ENCODE measurements at regions not wholly inside any gene's neighbourhood (a gene's known extent, or its start where the extent isn't known, plus 50 kb on each side); places are given as distances from the start of the nearest gene placed in this dataset.

- TF ChIP-seq HOXD13 (CRISPR knock-in tag; IDR thresholded peaks at IDR 0.05; ENCODE audit: borderline replicate concordance) = no peak
Observed at GRCh38 chr7:20892776-20893175, 106.1 kb upstream of the SP8 start (continued).

DNA sequence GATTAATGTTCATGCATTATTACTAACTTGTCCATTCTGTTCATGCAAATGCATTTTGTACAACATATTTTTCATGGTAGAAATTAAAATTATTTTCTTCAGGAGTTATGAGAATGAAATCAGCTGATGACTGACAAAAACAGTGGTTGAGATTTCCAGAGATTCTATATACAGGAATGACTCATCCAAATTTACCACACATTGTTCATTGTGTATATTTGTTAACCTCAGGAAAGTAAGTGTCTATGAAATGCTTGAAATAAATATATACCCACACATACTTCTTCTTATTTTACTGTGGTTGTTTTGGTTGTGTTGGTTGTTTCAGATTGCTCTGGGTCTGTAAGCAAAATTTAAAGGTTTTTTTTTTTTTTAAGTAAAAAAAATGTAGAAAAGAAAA is 108.1 kb upstream of the SP8 start:
- Histone ChIP-seq H3K4me3 (ENCODE audit: low read depth, low read length) (no peak overlapping the region), H3K36me3 (ENCODE audit: control insufficient read depth in 2 of 2, insufficient read depth in 1 of 2, low read length in 2 of 2) (no peaks in the 10 kb centered on the region), H3K9me3 (ENCODE audit: control insufficient read depth, insufficient read depth, low read depth, low read length) (no peaks in the 10 kb centered on the region), H3K4me1 (ENCODE audit: control insufficient read depth, insufficient read depth, low read length) (0 out of 2 replicates have a peak, but pooled peaks cover 3% of the 10 kb centered on the region), H3K27ac (ENCODE audit: extremely low read depth, low read depth, low read length) (no peak overlapping the region)
- TF ChIP-seq, protein P1, sequence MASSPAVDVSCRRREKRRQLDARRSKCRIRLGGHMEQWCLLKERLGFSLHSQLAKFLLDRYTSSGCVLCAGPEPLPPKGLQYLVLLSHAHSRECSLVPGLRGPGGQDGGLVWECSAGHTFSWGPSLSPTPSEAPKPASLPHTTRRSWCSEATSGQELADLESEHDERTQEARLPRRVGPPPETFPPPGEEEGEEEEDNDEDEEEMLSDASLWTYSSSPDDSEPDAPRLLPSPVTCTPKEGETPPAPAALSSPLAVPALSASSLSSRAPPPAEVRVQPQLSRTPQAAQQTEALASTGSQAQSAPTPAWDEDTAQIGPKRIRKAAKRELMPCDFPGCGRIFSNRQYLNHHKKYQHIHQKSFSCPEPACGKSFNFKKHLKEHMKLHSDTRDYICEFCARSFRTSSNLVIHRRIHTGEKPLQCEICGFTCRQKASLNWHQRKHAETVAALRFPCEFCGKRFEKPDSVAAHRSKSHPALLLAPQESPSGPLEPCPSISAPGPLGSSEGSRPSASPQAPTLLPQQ (tag by site-specific recombination; IDR thresholded peaks at IDR 0.05) = no peak
- TF ChIP-seq ZSCAN18 (tag by site-specific recombination; IDR thresholded peaks at IDR 0.05) (no peak), ZBTB1 (tag by site-specific recombination; IDR thresholded peaks at IDR 0.05) (no peak)
- ChIA-PET CTCF (no interaction called here), POLR2A (no interaction called here)

GRCh38 chr7:20895563-20895962 is 108.9 kb upstream of the SP8 start:
- no peak for TF ChIP-seq ZNF302 (tag by site-specific recombination; IDR thresholded peaks at IDR 0.05; ENCODE audit: low read depth)
- no peak for TF ChIP-seq GLIS2 (tag by site-specific recombination; IDR thresholded peaks at IDR 0.05)
- no peak for TF ChIP-seq ZNF555 (tag by site-specific recombination; conservative IDR thresholded peaks at IDR 0.05)
- TF ChIP-seq ZNF544 (tag by site-specific recombination; IDR thresholded peaks at IDR 0.05) = no peak
- TF ChIP-seq ZXDB (tag by site-specific recombination; IDR thresholded peaks at IDR 0.05) = no peak
- no peak for TF ChIP-seq GLIS1 (tag by site-specific recombination; IDR thresholded peaks at IDR 0.05)
- TF ChIP-seq, protein P2, sequence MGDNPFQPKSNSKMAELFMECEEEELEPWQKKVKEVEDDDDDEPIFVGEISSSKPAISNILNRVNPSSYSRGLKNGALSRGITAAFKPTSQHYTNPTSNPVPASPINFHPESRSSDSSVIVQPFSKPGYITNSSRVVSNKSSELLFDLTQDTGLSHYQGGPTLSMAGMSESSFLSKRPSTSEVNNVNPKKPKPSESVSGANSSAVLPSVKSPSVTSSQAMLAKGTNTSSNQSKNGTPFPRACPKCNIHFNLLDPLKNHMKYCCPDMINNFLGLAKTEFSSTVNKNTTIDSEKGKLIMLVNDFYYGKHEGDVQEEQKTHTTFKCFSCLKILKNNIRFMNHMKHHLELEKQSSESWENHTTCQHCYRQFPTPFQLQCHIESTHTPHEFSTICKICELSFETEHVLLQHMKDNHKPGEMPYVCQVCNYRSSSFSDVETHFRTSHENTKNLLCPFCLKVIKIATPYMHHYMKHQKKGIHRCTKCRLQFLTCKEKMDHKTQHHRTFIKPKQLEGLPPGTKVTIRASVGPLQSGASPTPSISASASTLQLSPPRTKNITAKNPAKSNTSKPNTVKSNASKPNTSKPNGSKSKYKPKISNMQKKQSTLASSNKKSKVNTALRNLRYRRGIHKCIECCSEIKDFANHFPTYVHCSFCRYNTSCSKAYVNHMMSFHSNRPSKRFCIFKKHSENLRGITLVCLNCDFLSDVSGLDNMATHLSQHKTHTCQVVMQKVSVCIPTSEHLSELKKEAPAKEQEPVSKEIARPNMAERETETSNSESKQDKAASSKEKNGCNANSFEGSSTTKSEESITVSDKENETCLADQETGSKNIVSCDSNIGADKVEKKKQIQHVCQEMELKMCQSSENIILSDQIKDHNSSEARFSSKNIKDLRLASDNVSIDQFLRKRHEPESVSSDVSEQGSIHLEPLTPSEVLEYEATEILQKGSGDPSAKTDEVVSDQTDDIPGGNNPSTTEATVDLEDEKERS (tag by site-specific recombination; IDR thresholded peaks at IDR 0.05) = no peak
- no peak for TF ChIP-seq ZNF23 (tag by site-specific recombination; IDR thresholded peaks at IDR 0.05; ENCODE audit: borderline replicate concordance)
- no peak for TF ChIP-seq ZNF561 (tag by site-specific recombination; IDR thresholded peaks at IDR 0.05; ENCODE audit: borderline replicate concordance)
- TF ChIP-seq SP7 (tag by site-specific recombination; IDR thresholded peaks at IDR 0.05) = no peak
- no peak for TF ChIP-seq ZNF664 (tag by site-specific recombination; IDR thresholded peaks at IDR 0.05)
- TF ChIP-seq ZNF785 (tag by site-specific recombination; IDR thresholded peaks at IDR 0.05) = no peak
- Histone ChIP-seq H3K4me1 (ENCODE audit: control insufficient read depth, insufficient read depth, low read length) (0 out of 2 replicates have a peak, but pooled peaks cover 3% of the 10 kb centered on the region), H3K9me3 (ENCODE audit: control insufficient read depth, insufficient read depth, low read depth, low read length) (no peaks in the 10 kb centered on the region), H3K36me3 (ENCODE audit: control insufficient read depth in 2 of 2, insufficient read depth in 1 of 2, low read length in 2 of 2) (no peaks in the 10 kb centered on the region), H3K4me3 (ENCODE audit: low read depth, low read length) (no peak overlapping the region), H3K27ac (ENCODE audit: extremely low read depth, low read depth, low read length) (no peak overlapping the region)
- POLR2A ChIA-PET = no interaction called here
- CTCF ChIA-PET = interaction anchor here (1.5 kb wide), 1 partner anchor 117 kb away, joined by 4 read pairs; no protein-coding TSS in a partner anchor

Data from HEK293 (cell line).